ENCODE measurements at regions not wholly inside any gene's neighbourhood (a gene's known extent, or its start where the extent isn't known, plus 50 kb on each side); places are given as distances from the start of the nearest gene placed in this dataset.

DNA sequence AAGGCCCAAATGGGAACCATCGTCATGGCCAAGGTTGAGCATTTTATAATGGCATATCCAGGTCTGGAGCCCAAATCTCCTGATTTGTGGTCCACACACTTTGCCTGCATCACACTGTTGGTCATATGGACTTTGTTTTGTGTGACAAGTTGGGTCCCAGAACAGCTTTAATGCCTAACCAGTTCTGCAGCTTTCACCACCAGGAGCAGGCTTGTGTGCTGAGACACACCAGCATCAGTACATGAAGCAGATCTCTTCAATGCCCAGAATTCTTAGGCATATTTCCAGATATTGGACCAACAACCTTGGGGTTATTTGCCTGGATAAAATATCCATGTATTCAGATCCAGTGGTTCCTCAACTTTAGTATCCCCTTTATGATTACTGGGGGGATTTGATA, 371.3 kb downstream of the FBXW7 start:
- H3K4me3 ChIP-seq (ENCODE audit: low read length), result no peak overlapping the region
- DNase-seq (ENCODE audit: low read depth), result no peak
- TF ChIP-seq, protein P1, sequence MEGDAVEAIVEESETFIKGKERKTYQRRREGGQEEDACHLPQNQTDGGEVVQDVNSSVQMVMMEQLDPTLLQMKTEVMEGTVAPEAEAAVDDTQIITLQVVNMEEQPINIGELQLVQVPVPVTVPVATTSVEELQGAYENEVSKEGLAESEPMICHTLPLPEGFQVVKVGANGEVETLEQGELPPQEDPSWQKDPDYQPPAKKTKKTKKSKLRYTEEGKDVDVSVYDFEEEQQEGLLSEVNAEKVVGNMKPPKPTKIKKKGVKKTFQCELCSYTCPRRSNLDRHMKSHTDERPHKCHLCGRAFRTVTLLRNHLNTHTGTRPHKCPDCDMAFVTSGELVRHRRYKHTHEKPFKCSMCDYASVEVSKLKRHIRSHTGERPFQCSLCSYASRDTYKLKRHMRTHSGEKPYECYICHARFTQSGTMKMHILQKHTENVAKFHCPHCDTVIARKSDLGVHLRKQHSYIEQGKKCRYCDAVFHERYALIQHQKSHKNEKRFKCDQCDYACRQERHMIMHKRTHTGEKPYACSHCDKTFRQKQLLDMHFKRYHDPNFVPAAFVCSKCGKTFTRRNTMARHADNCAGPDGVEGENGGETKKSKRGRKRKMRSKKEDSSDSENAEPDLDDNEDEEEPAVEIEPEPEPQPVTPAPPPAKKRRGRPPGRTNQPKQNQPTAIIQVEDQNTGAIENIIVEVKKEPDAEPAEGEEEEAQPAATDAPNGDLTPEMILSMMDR (conservative IDR thresholded peaks at IDR 0.05; ENCODE audit: low read depth, low read length), result peak; percentile 0

DNA sequence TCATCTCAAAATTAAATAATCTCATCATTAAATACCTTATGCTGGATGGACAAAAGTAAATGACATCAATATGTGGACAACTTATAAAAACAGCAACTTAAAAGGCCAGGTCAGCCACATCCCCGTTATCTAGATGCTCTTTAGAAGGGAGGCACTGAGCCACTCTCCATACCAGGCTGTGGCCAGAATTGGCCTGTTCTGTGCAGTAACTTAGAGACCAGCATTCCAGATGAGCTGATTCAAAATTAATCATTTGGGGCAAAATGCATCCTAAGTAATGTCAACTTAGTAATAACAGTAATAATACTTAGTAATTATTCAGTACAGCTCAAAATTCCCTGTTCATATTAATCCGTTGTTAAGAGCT, 373.6 kb downstream of the FBXW7 start:
- TF ChIP-seq, protein P1 (conservative IDR thresholded peaks at IDR 0.05; ENCODE audit: low read depth, low read length), result no peak
- no peak for DNase-seq (ENCODE audit: low read depth)
- no peak overlapping the region for H3K4me3 ChIP-seq (ENCODE audit: low read length)

DNA sequence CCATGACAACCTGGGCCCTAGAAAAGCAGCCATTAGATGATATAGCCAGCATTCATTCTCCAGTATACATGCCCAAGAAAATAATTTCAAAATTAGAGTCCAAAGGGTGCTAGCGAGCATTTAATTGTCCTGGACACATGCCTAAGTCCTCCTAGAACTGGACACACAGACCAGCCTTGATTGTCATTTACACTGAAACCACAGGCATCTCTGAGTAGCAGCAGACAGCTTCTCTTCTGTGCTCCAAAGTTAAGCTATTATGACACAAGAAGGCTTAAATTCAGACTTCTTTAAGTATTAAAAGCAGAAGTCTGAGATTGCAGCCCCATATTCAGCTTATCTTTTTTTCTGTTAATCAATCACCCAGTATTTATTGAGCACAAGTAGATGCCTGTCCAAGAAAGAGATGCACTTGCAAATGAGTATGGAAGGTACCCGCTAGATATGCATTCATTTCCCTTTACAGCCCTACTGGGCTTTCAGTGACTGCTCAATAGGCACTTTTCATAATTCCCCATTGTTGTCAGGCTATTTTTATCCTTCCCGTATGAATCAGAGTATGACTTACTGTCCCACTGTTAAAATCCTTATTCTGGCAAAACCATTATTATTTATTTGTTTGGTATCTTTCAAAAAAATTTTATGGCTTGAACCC, 374.1 kb downstream of the FBXW7 start:
- DNase-seq (ENCODE audit: low read depth), result no peak
- H3K4me3 ChIP-seq (ENCODE audit: low read length), result no peak overlapping the region
- TF ChIP-seq, protein P1 (conservative IDR thresholded peaks at IDR 0.05; ENCODE audit: low read depth, low read length), result no peak

DNA sequence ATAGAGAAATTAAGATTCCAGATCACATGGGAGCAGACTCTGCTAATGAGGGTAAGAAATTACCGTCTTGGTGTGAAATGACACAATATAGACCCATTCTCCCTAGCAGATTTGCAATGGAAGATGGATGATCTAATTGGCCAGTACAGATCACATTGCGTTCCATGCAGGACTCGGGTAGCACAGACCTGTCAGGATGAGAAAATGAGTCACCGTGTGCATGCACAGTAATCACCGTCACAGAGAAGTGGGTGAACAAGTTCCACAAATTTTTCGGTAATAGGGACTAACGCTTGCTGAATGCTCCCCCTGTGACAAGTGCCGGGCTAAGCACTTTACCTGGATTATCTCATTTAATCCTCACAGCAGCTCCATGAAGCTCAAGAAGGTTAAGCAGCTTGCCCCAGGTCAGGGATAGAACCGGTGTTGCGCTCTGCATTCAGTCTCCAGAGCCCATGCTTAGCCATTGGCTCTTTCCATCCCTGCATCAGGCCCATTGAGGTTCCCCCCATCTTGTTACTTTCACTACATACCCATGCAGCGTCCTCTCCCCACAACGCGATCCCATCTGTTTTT, 375.6 kb downstream of the FBXW7 start:
- no peak for DNase-seq (ENCODE audit: low read depth)
- TF ChIP-seq, protein P1 (conservative IDR thresholded peaks at IDR 0.05; ENCODE audit: low read depth, low read length), result no peak
- no peak overlapping the region for H3K4me3 ChIP-seq (ENCODE audit: low read length)

DNA sequence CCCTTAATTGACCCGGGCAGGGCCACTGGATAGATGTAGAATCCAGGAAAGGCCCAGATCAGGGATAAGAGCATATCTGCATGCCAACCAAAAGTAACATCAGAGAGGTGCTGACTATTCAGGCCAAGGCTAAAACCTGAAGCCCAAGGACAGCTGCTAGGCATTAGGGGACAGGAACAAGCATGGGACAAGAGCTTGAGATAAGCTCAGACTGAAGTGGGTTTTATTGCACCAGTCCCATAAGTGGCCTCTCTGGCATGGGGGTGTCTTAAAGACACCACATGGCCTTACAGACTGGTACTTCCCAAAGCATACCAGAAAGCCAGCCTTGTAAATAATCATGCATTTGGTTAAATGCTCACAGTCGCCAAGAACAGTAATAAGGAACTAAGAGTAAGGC, 376.1 kb downstream of the FBXW7 start:
- no peak overlapping the region for H3K4me3 ChIP-seq (ENCODE audit: low read length)
- no peak for DNase-seq (ENCODE audit: low read depth)
- TF ChIP-seq, protein P1 (conservative IDR thresholded peaks at IDR 0.05; ENCODE audit: low read depth, low read length), result no peak

DNA sequence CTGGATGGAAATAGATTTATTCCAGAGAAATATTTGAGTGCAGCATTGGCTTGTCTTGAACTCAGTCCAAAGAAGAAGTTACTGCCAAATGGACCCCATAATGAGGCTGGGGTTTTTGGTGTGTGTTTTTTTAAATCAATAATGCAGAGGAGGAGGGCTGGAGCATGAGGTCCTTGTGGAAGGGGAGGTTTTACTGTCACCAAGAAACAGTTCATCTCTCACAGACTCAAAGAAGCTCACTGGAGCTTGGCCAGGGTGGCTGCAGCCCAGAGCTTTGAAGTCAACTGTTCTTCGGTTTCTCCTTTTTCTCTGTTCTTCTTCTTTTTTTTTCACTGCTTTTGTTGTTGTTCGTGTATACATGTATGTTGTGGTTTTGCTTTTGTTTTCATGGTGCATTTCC, 377.7 kb downstream of the FBXW7 start:
- no peak for DNase-seq (ENCODE audit: low read depth)
- TF ChIP-seq, protein P1 (conservative IDR thresholded peaks at IDR 0.05; ENCODE audit: low read depth, low read length), result no peak
- no peak overlapping the region for H3K4me3 ChIP-seq (ENCODE audit: low read length)

DNA sequence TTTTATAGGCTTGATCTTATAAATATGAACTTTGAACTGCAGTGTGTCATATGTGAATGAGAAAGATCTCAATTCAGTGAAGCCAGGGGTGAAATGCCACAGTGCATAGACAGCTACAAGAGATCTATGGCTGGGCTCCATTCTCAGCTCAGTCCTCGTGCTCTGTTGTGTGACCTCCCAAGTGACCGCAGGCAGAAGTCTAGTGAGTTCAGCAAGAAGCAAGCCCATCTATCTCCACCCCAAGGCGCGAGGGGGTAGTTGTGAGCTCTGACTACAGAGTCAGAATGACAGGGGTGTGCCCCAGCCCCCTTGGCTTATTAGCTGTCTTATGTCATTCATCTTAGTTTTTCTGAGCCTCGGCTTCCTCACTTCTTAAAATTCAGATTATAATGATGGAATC, 378.3 kb downstream of the FBXW7 start:
- no peak overlapping the region for H3K4me3 ChIP-seq (ENCODE audit: low read length)
- TF ChIP-seq, protein P1 (conservative IDR thresholded peaks at IDR 0.05; ENCODE audit: low read depth, low read length), result no peak
- no peak for DNase-seq (ENCODE audit: low read depth)

Measured in retinal pigment epithelial cell (primary cell).